HG03108 (cell line): ENCODE measurements at regions not wholly inside any gene's neighbourhood (a gene's known extent, or its start where the extent isn't known, plus 50 kb on each side); places are given as distances from the start of the nearest gene placed in this dataset.
A peak's percentile ranks its signal among the peaks of the same experiment; 100 is the strongest.

ENCODE experiments used
- ATAC-seq: cut with Tn5 transposase; IDR thresholded peaks from one replicate; pipeline ENCODE4 v1.9.1; 2021; ENCODE audit warnings: moderate library complexity; ENCODE audit not compliant: unreplicated experiment

GRCh38 chr2:191556463-191556862, 121.5 kb upstream of the NABP1 start:
- ATAC-seq: no peak

- no peak for ATAC-seq
Observed at GRCh38 chr2:191557841-191558240, 120.1 kb upstream of the NABP1 start.

- ATAC-seq: no peak
Observed at GRCh38 chr2:191559569-191559968, 118.4 kb upstream of the NABP1 start.

GRCh38 chr2:191560411-191560980, 117.4 kb upstream of the NABP1 start:
- no peak for ATAC-seq

GRCh38 chr2:191565120-191565519, 112.8 kb upstream of the NABP1 start:
- ATAC-seq: no peak

- peak; percentile 50 for ATAC-seq
Observed at GRCh38 chr2:191565647-191566198, 112.2 kb upstream of the NABP1 start.

GRCh38 chr2:191566344-191566743, 111.6 kb upstream of the NABP1 start:
- peak; percentile 51 for ATAC-seq

GRCh38 chr2:191567206-191567605, 110.7 kb upstream of the NABP1 start:
- ATAC-seq: no peak

GRCh38 chr2:191569025-191569424, 108.9 kb upstream of the NABP1 start:
- no peak for ATAC-seq

GRCh38 chr2:191571163-191571769, 106.7 kb upstream of the NABP1 start:
- no peak for ATAC-seq

- ATAC-seq: no peak
Observed at GRCh38 chr2:191572319-191572718, 105.6 kb upstream of the NABP1 start.

GRCh38 chr2:191573216-191573615, 104.7 kb upstream of the NABP1 start:
- ATAC-seq: no peak

- no peak for ATAC-seq
Observed at GRCh38 chr2:191574232-191574631, 103.7 kb upstream of the NABP1 start.

- ATAC-seq: no peak
Observed at GRCh38 chr2:191577605-191578004, 100.3 kb upstream of the NABP1 start.

GRCh38 chr2:191578031-191578430, 99.9 kb upstream of the NABP1 start:
- ATAC-seq: no peak

GRCh38 chr2:191580581-191580980, 97.4 kb upstream of the NABP1 start:
- no peak for ATAC-seq

- no peak for ATAC-seq
Observed at GRCh38 chr2:191581003-191581402, 96.9 kb upstream of the NABP1 start.

GRCh38 chr2:191582355-191582754, 95.6 kb upstream of the NABP1 start:
- no peak for ATAC-seq

- ATAC-seq: no peak
Observed at GRCh38 chr2:191591025-191591424, 86.9 kb upstream of the NABP1 start.

GRCh38 chr2:191593622-191594385, 84.1 kb upstream of the NABP1 start:
- no peak for ATAC-seq

- no peak for ATAC-seq
Observed at GRCh38 chr2:191597186-191597751, 80.7 kb upstream of the NABP1 start.

- ATAC-seq: no peak
Observed at GRCh38 chr2:191598296-191598695, 79.6 kb upstream of the NABP1 start.
